Breast epithelium (tissue), 4 donors: ENCODE measurements at regions not wholly inside any gene's neighbourhood (a gene's known extent, or its start where the extent isn't known, plus 50 kb on each side); places are given as distances from the start of the nearest gene placed in this dataset.
"Not testable (repeated sequence)": the region's sequence is repeated elsewhere in the genome, so short reads cannot be mapped to it uniquely, and the experiment has no call there.

Experiments
- DNase-seq, 2 donors: peaks; one replicate each; pipeline ENCODE4 v3.0.0-alpha.2; 2019; ENCODE audit warnings: low spot score in 2 of 2
- H3K27ac ChIP-seq, 2 donors: fragments of 200-600 bp; sonication (generic) in 1 of 2; one replicate each; pipeline ENCODE4 v1.5.1; 2016 to 2019; ENCODE audit warnings: mild to moderate bottlenecking in 1 of 2
- H3K27me3 ChIP-seq, 2 donors: fragments of 200-600 bp; sonication (generic) in 1 of 2; one replicate each; pipeline versions ENCODE4 v1.5.1 to v1.6.0; 2017 to 2019; ENCODE audit warnings: control low read depth in 1 of 2, mild to moderate bottlenecking in 1 of 2
- H3K36me3 ChIP-seq: fragments of 200-600 bp; one replicate; pipeline ENCODE4 v1.5.1; 2019
- H3K4me1 ChIP-seq, 2 donors: fragments of 200-600 bp; sonication (generic); one replicate each; pipeline ENCODE4 v1.5.1; 2016 to 2019; ENCODE audit warnings: control low read depth in 1 of 2
- H3K4me3 ChIP-seq, 3 donors: fragments of 200-600 bp; sonication (generic); 1 replicate in 2 of 3; 2 replicates in 1 of 3; pipeline ENCODE4 v1.5.1; 2016 to 2019; ENCODE audit warnings: mild to moderate bottlenecking in 3 of 3, moderate library complexity in 2 of 3
- H3K9me3 ChIP-seq, 2 donors: fragments of 200-600 bp; sonication (generic) in 1 of 2; one replicate each; pipeline ENCODE4 v1.5.1; 2016 to 2019; ENCODE audit warnings: control low read depth in 1 of 2
- POLR2A ChIP-seq: fragments of 450-650 bp; IDR thresholded peaks from one replicate; pipeline ENCODE4 v1.6.1; 2016; ENCODE audit warnings: antibody characterized with exemption, mild to moderate bottlenecking, moderate library complexity
- POLR2AphosphoS5 ChIP-seq, 3 donors: sonication (generic); formaldehyde crosslinking; IDR thresholded peaks; one replicate each; pipeline ENCODE4 v1.6.1; 2017; ENCODE audit warnings: antibody characterized with exemption in 3 of 3
- intact Hi-C: fragments of 100-400 bp; cut with DNase I; formaldehyde crosslinking; loops from one replicate; pipeline ENCODE4 v1.15.1; 2023; ENCODE audit warnings: low total_unique reads
- TF ChIP-seq, protein P1 (sequence below), 3 donors: fragments of 450-650 bp; IDR thresholded peaks; one replicate each; pipeline ENCODE4 v1.5.1; 2016 to 2017; ENCODE audit warnings: antibody characterized with exemption in 3 of 3, mild to moderate bottlenecking in 3 of 3, moderate library complexity in 3 of 3

DNA sequence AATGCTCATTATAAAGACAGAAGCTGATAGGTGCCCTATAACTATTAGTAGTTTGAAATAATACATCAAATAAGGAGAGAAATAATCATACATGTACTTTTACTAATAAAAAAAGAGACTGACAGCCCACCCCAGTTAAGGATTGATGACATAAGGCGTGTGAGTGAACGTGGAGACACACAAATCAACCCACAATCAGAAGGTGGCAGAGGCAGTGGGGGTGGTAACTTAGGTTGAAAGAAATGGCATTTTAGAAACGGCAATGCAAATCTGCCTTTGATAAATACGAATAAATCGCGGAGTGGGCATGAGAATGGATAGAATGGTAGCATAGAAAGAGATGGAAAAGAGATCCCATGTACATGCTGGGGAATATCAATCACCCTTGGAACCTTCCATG is 256.2 kb upstream of the ATP10A start:
- no peak overlapping the region for H3K4me3 ChIP-seq
- no peaks in the 10 kb centered on the region for H3K36me3 ChIP-seq
- intact Hi-C loops: no loop called here
- H3K4me1 ChIP-seq: no peaks in the 10 kb centered on the region
- no peak for DNase-seq
- no peaks in the 10 kb centered on the region for H3K9me3 ChIP-seq
- no peaks in the 10 kb centered on the region for H3K27me3 ChIP-seq
- no peak overlapping the region for H3K27ac ChIP-seq
- TF ChIP-seq POLR2A (no peak), POLR2AphosphoS5 (IDR thresholded peaks at IDR 0.05) (no peak)
- TF ChIP-seq, protein P1, sequence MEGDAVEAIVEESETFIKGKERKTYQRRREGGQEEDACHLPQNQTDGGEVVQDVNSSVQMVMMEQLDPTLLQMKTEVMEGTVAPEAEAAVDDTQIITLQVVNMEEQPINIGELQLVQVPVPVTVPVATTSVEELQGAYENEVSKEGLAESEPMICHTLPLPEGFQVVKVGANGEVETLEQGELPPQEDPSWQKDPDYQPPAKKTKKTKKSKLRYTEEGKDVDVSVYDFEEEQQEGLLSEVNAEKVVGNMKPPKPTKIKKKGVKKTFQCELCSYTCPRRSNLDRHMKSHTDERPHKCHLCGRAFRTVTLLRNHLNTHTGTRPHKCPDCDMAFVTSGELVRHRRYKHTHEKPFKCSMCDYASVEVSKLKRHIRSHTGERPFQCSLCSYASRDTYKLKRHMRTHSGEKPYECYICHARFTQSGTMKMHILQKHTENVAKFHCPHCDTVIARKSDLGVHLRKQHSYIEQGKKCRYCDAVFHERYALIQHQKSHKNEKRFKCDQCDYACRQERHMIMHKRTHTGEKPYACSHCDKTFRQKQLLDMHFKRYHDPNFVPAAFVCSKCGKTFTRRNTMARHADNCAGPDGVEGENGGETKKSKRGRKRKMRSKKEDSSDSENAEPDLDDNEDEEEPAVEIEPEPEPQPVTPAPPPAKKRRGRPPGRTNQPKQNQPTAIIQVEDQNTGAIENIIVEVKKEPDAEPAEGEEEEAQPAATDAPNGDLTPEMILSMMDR (IDR thresholded peaks at IDR 0.05): no peak

DNA sequence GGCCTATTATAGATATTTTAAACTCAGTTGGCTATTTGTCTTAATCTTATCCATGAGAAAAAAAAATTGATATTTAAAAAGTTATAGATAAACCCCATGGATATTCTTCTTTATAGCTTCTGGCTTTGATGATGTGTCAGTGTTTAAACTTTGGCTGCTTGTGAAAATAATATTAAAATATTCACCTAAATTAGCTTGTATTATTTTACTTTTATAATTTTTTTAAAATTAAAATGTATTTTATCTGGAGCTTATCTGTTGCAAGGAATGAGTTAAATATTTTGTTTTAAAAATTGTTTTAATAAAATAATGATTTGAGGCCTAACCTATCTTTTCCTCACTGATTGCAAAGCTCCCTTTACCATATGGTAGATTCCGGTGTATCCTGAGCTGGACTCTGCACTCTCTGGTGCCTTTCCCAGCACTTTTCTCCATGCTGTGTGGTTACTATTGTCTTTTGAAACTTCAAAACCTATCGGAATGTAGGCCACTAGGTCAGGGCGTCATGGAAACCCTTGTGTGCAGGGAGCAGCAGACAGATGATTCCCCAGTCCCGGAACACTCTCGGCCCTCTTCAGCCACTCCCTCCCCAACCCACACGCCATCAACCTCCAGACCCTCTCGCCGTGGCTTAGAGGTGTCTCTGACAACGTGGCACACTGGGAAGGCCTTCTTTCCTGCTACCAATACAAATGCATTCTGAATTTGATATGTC is 252.3 kb upstream of the ATP10A start:
- no peak for DNase-seq
- H3K9me3 ChIP-seq: no peaks in the 10 kb centered on the region
- intact Hi-C loops: no loop called here

DNA sequence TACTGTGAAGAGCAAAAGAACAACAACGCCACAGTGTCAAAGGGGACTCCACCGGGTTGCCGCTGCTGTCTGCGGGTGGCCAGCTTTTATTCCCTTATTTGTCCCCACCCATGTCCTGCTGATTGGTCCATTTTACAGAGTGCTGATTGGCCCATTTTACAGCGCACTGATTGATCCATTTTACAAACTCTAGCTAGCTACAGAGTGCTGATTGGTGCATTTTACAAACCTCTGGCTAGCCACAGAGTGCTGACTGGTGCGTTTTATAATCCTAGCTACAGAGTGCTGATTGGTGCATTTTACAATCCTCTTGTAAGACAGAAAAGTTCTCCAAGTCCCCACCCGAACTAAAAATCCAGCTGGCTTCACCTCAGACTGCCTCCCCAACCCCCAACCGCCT is 251.0 kb upstream of the ATP10A start:
- H3K4me3 ChIP-seq, intact Hi-C loops, H3K27me3 ChIP-seq, H3K4me1 ChIP-seq, H3K9me3 ChIP-seq, H3K36me3 ChIP-seq, H3K27ac ChIP-seq, DNase-seq: not testable (repeated sequence)

More for the DNA sequence above, 252.3 kb upstream of the ATP10A start:
- Histone ChIP-seq H3K4me1 (no peaks in the 10 kb centered on the region), H3K27ac (no peak overlapping the region), H3K4me3 (no peak overlapping the region), H3K27me3 (no peaks in the 10 kb centered on the region), H3K36me3 (no peaks in the 10 kb centered on the region)
- TF ChIP-seq, protein P1 (IDR thresholded peaks at IDR 0.05): no peak
- TF ChIP-seq POLR2A (no peak), POLR2AphosphoS5 (IDR thresholded peaks at IDR 0.05) (no peak)

DNA sequence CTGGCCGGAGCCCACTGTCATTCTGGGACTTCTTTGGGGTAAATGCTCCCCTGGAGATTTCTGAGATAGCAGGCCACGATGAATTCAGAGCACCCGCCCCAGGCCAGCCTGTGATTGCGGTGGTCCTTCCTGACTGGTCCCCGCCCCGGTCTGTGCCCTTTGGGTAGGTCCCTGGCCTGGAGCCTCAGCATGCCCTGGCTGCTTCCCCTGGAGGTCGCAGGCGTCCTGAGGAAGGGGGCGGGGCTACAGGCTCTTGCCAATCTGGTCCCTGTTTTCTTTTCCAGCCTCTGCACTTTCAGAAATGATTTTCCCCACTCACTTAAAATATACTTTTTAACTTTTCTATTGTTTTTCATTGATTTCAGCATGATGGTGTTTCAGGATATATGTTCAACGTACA is 250.2 kb upstream of the ATP10A start:
- H3K9me3 ChIP-seq: no peaks in the 10 kb centered on the region
- H3K27ac ChIP-seq: no peak overlapping the region
- no peak for DNase-seq
- intact Hi-C loops: no loop called here
- no peaks in the 10 kb centered on the region for H3K27me3 ChIP-seq
- H3K4me3 ChIP-seq: no peak overlapping the region
- TF ChIP-seq, protein P1 (IDR thresholded peaks at IDR 0.05): no peak
- no peaks in the 10 kb centered on the region for H3K36me3 ChIP-seq
- H3K4me1 ChIP-seq: no peaks in the 10 kb centered on the region

DNA sequence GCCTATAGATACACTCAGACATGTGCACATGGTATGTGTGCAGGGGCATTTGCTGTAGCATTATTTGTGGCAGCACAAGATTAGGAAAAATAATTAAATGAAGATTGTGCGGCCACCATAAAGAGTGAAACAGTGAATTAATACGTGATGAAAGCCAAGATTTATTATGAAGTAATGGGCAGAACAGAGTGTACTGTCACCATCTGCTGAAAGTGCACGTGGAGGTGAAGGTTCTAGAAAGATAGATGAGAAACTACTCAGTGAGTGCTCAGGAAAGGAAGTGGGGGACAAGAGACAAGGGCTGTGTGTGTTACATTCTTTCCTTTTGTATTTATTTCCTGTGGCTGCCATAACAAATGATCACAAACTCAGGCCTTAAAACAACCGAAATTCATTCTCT is 246.1 kb upstream of the ATP10A start:
- Histone ChIP-seq H3K27me3 (no peaks in the 10 kb centered on the region), H3K4me3 (no peak overlapping the region), H3K27ac (no peak overlapping the region), H3K9me3 (peaks cover 0 to 8% of the 10 kb centered on the region in 2 donors), H3K36me3 (no peaks in the 10 kb centered on the region), H3K4me1 (no peaks in the 10 kb centered on the region)
- intact Hi-C loops: no loop called here
- no peak for DNase-seq
- TF ChIP-seq POLR2A (no peak), POLR2AphosphoS5 (IDR thresholded peaks at IDR 0.05) (no peak)
- TF ChIP-seq, protein P1 (IDR thresholded peaks at IDR 0.05): no peak

DNA sequence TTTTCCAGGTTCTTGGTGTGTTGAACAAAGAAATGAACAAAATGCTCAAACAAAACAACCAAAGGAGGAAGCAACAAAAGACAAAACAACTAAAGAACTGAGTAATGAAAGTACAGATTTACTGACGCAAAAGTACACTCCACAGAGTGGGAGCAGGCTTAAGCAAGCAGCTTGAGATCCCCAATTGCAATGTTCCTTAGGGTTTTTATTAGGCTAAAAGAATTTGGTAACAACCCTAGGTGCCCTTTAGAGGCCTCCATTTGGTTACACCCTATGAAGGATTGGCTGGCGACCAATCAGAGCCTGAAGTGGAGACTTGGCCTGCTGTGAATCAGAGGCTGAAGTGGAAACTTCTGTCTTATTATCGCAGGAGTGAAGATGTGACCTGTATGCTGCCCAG is 243.4 kb upstream of the ATP10A start:
- TF ChIP-seq POLR2A (no peak), POLR2AphosphoS5 (IDR thresholded peaks at IDR 0.05) (no peak)
- TF ChIP-seq, protein P1 (IDR thresholded peaks at IDR 0.05): no peak
- Histone ChIP-seq H3K9me3 (peaks cover 0 to 8% of the 10 kb centered on the region in 2 donors), H3K36me3 (no peaks in the 10 kb centered on the region)

More for the DNA sequence above, 243.4 kb upstream of the ATP10A start:
- Histone ChIP-seq H3K27ac (no peak overlapping the region), H3K27me3 (no peaks in the 10 kb centered on the region), H3K4me1 (no peaks in the 10 kb centered on the region), H3K4me3 (no peak overlapping the region)
- intact Hi-C loops: no loop called here
- DNase-seq: no peak
